ENCODE measurements at regions not wholly inside any gene's neighbourhood (a gene's known extent, or its start where the extent isn't known, plus 50 kb on each side); places are given as distances from the start of the nearest gene placed in this dataset.

- no peak for DNase-seq
Observed at GRCh38 chr3:80263260-80263659, 495.5 kb upstream of the ROBO1 start.

DNA sequence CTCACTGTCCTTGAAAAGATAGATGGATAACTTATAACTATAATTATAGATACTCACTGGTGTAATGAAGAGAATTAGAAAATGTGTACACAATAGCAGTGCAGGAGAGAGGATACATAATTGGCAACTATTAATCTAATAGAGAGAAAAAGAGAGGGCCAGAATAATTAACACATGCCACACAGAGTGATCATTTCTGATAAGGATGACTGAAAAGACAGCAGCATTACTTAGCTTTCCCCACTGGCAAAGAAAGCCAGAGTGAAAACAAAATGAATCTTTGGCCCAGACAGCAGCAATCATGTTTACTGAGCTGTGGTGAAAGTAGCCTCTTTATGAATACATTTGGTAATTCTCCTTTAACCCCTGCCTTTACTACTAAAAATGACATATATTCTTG, 493.3 kb upstream of the ROBO1 start:
- DNase-seq, result no peak

GRCh38 chr3:80259736-80260135, 491.9 kb upstream of the ROBO1 start:
- DNase-seq, result no peak

- DNase-seq, result no peak
Observed at GRCh38 chr3:80252113-80252512, 484.3 kb upstream of the ROBO1 start.

GRCh38 chr3:80247766-80248165, 480.0 kb upstream of the ROBO1 start:
- no peak for DNase-seq

DNA sequence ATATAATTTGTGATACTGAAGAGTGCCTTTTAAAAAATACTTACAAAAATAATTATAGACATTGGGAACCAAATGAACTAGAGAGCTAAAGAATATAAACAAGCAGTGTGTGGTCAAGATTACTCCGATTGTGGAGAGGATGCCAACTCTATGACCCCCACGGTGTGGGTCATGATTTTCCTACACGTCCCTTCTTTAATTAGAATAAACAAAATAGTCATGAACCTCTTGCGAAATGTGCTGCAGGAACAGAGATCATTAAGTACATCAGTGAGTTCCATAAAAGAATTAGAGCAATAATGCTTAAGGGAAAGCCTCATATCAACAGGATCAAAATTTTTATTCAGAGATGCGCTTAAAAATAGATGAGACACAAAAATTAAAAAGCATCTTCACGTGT, 476.6 kb upstream of the ROBO1 start:
- DNase-seq, result no peak

DNA sequence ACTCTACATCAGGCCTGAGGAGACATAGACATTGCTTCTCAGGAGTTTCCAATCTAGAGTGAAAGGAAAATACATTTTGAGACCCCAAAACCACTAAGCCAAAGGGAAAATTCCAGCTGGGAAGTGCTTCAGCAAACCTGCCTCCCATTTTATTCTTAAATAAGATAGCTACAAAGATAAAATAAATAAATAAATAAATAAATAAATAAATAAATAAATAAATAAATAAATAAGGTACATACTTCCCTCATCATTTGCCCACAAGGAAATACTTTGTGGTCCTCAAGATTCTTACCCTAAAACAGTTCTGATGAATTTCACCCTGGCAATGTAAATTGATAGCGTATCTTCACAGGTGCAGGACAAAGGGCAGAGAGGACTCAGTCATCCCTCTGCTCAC, 474.0 kb upstream of the ROBO1 start:
- no peak for DNase-seq

DNA sequence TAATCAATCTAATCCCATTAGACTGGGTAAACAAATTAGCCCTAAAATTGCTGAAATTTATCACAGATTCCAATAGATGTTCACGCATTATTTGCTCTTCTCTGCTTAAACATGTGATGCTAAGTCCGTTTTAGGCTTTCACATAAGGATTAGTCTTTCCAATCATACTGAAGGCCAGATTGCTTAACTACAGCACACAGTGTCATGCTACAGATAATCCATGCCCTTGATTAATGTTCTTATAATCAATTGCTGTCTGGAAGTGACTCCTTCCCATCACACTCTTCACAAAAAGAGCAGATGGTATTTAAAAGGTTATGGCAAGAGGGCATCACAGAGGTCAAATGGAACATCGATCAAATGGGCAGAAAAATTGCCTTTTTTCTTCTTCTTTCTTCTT, 471.5 kb upstream of the ROBO1 start:
- DNase-seq, result no peak

DNA sequence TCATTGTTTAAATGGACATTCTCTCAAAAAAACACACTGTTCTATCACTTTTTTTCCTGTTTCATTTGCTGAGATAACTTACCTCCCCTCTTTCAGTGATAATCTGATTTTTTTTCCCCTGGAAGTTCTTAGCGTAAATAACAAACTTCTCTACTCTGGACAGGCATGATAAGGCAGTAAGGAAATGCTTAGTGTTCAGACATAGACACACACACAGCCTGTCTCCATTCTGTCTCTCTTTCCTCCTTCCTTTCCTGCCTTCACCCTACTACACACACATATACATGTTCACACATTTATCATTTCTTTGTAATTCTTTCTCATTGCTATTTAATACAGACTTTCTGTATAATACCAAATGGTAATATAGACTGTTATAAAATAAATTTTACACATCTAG, 470.8 kb upstream of the ROBO1 start:
- no peak for DNase-seq

DNA sequence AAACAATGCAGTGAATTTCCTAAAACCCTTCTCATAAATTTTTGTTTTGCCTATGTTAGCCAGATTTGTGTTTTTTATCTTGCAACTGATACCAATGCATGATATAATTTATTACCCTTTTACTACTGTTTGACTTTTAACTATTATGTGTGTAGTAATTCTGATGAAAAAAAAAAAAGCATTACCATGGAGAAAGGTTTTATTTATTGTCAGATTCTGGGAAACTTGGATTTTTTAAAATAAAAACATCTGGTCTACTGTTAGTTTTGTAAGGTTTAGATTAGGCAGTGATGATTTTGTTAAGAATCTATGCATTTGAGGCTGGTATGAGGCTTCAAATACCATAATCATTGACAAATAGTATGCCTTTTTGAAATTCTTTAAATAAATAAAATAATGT, 470.4 kb upstream of the ROBO1 start:
- no peak for DNase-seq

GRCh38 chr3:80234706-80235105, 466.9 kb upstream of the ROBO1 start:
- DNase-seq, result no peak

DNA sequence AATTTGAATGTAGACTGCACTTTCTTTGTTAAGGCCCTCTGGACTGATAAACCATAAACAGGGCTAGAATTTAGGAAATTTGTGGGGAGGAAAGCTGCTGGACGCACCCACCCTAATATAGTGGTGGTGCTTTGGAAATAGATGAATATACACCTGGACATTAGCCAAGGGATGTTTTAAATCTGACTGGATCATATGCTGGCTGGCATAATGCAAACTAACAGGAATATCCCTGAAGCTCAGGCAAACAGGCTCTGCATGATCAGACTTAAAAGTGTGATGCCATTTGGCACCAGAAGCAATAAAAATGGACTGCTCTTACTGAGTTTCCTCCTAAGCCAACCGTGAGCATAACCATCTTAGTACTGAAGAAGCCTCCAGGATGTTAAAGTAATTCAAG, 465.8 kb upstream of the ROBO1 start:
- DNase-seq, result no peak

DNA sequence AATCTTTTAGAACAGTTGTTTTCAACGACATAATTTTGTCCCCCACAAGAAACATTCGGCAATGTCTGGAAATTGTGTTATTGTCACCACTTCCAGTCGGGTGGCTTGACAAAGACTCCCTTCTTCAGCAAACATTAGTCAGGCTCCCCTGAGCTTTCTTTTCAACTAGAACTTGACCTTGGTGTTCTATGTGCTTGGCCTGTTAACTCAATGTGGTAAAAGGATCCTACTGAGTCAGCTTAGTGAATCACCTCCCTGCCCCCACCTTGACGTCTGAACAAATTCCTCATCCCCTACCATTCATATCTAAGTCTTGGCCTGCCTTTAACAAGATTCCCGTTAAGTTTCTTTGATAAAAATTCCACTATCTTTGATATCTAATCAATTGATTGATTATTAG, 465.0 kb upstream of the ROBO1 start:
- DNase-seq, result no peak

- no peak for DNase-seq
Observed at GRCh38 chr3:80230962-80231361, 463.2 kb upstream of the ROBO1 start.

- no peak for DNase-seq
Observed at GRCh38 chr3:80227216-80227615, 459.4 kb upstream of the ROBO1 start.

DNA sequence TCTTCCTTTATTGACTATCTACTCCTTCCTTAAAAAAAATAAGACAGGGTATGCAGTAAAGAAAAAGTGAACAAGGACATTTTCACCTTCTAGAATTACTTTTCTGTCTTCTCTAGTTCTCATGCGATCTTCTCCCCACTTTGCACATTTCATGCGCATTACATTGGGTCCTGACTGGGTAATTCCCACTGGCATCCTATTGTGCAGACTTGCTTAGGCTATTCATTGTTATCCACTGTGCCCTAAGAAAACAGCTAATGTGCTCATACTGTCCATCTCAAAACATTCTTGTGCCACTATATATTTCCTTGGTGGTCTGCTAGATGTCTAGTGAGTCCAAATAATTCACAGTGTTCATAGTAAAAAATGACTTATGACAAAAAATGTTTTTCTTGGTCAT, 447.4 kb upstream of the ROBO1 start:
- DNase-seq, result no peak

GRCh38 chr3:80213086-80213485, 445.3 kb upstream of the ROBO1 start:
- DNase-seq, result no peak

DNA sequence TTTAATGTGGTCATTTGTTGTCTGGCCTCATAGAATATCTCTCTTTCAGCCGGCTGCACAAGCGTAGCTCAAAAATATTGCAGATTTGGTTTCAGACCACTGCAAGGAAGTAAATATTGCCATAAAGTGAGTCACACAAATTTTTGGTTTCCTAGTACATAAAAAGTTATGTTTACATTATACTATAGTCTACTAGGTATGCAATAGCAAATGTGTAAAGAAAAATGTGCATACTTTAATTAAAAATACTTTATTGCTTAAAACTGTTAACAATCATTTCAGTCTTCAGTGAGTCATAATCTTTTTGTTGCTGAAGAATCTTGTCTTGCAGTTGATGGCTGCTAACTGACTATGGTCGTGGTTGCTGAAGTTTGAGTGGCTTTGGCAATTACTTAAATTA, 425.1 kb upstream of the ROBO1 start:
- DNase-seq, result no peak

DNA sequence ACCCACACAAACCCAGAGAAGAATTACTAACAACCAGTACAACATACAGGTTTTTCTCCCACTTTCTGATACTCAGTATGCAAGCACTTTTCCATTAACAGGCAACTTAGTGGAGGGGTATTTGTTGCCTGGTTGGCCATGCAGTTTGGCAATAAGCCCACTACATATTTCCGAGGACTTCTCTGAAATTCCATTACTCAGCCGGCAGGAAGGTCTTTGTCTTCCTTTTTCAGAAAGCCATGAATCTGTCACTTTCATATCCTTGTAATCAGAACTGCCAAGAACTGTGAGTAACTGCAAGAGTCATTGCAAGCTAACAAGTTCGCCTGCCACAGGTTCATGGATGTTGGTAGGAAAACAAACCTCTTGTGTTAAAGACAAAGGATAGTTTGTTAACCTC, 422.3 kb upstream of the ROBO1 start:
- DNase-seq, result no peak

DNA sequence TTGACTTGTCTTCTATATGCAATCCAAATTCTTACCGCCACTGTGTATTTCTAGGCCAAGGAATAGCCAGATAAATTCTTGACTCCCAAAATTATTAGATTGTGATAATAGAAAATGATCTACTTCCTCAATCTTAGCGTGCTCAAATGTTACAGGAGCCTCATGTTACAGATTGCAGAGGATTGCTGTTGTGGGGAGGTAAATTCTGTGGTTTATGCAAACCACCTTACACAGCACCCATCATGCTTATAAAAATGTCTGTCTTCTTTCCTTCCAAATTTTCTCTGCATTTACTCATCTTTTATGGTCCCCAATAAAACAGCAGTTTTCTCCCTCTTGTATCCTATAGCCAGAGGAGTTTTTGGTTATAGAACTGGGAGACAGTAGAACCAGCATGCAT, 420.2 kb upstream of the ROBO1 start:
- no peak for DNase-seq

DNA sequence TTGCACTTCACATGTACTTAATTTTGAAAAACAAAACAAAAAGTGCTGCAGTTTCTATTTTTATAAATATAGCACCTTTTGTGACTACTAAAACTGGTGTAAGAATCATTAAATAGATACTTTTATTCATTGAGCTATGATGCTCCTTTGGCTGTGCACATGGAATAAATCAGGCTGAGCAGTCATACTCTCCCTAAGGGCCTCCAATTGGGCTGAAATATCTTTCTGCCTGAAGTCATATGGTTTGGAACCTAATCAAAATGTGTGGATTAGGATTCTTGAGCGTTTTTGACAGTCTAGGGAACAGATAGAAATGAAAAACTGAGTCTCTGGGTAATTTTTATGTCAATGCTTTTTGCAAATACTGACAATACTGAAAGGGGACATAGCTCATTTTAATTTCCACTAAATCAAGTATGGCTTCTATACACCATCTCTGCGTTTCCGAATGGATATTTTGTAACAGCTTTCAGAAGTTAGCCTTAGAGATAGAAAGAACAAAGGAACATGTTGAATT, 392.2 kb upstream of the ROBO1 start:
- no peak for DNase-seq

DNA sequence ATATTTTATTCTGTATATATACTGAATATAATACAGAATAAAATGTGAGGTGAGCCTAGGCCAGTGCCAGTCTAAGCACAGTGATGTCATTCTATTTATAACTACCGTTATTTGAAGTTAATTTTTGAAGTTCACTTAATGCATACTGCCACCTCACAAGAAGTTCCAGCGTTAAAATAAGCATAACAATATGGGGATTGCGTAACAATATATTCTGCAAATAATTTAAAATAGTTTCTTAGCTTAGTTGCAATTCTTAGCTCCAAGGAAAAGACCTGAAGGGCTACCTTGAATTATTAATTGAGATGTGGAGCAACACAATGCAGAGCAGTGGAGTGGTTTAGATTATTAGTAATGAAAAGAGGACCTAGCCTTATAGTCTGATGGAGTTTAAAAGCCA, 390.5 kb upstream of the ROBO1 start:
- no peak for DNase-seq

DNA sequence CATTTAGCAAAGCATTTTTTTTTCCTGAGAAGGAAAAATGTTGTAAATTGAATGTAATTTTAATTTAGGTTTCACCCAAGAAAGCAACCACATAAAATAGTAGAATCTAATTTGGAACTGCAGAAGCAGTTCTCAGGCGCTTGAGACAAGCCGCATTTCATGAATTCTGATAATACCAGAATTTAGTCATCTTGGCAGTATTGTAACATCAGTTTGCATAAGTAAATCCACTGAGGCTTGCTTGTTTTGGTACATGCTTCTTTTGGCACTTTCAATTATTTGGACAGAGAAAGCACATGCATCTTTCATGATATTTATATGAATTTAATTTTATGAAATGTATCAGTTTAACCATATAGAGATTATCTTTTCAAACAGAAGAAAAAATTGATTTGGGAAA, 389.7 kb upstream of the ROBO1 start:
- DNase-seq, result no peak

DNA sequence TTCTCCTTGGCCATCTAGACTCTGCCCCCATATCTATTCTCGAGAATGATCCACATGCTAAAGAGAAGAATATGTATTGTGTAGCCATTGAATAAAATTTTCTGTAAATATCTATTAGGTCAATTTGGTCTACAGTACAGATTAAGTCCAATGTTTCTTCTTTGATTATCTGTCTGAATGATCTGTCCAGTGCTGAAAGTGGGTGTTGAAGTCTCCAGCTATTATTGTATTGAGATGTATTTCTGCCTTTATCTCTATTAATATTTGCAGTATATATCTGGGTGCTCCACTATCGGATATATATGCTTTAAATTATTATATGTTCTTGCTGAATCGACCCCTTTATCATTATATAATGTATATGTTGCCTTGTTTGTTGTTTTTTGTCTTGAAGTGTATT, 384.9 kb upstream of the ROBO1 start:
- no peak for DNase-seq

DNA sequence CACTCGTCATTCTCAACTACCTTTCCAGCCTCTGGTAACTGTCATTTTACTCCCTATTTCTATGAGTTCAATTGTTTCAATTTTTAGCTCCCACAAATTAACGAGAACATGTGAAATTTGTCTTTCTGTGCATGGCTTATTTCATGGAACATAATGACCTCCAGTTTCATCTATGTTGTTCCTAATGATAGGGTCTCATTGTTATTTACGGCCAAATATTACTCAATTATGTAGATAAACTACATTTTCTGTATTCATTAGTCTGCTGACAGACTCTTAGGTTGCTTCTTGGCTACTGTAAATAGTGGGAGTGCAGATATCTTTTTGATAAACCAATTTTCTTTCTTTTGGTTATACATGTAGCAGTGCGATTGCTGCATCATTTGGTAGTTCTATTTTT, 374.9 kb upstream of the ROBO1 start:
- no peak for DNase-seq

DNA sequence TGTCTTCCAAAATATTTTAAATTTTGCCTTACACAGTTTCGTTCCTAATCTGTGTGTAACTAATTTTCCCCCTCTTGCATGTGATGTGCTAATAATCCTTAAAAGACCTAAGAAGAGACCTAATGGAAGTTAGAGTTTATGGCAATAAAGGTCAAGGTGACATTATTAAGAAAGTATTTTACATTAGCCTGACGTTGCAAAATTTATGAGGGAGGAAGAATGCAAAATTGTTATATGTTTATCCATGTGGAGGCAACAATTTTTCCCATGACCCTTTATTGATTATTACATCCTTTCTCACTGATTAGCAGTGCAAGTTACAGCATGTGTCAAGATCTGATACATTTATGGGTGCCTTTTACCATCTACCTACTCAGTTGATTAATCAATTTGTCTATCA, 373.8 kb upstream of the ROBO1 start:
- no peak for DNase-seq
